Skeletal muscle tissue (tissue), 3 donors: ENCODE measurements at regions not wholly inside any gene's neighbourhood (a gene's known extent, or its start where the extent isn't known, plus 50 kb on each side); places are given as distances from the start of the nearest gene placed in this dataset.

Experiments
- H3K27ac ChIP-seq: one replicate; pipeline ENCODE4 v1.7.0; 2013; ENCODE audit warnings: mild to moderate bottlenecking, low read depth, low read length, inconsistent platforms
- H3K27me3 ChIP-seq, 3 donors: one replicate each; pipeline ENCODE4 v1.7.0; 2013; ENCODE audit warnings: low read length in 3 of 3; ENCODE audit not compliant: control insufficient read depth in 3 of 3, insufficient read depth in 3 of 3
- H3K36me3 ChIP-seq, 3 donors: one replicate each; pipeline ENCODE4 v1.7.0; 2013; ENCODE audit warnings: low read length in 3 of 3; ENCODE audit not compliant: control insufficient read depth in 3 of 3, insufficient read depth in 3 of 3
- H3K4me1 ChIP-seq, 3 donors: one replicate each; pipeline ENCODE4 v1.7.0; 2013; ENCODE audit warnings: low read length in 3 of 3, mild to moderate bottlenecking in 3 of 3; ENCODE audit not compliant: control insufficient read depth in 3 of 3, insufficient read depth in 3 of 3
- H3K4me3 ChIP-seq, 3 donors: one replicate each; pipeline ENCODE4 v1.7.0; 2013; ENCODE audit warnings: low read length in 3 of 3
- H3K9ac ChIP-seq, 3 donors: one replicate each; pipeline ENCODE4 v1.7.0; 2013; ENCODE audit warnings: low read length in 3 of 3, mild to moderate bottlenecking in 3 of 3, moderate library complexity in 2 of 3, low read depth in 1 of 3
- H3K9me3 ChIP-seq, 3 donors: one replicate each; pipeline ENCODE4 v1.7.0; 2013; ENCODE audit warnings: low read length in 3 of 3; ENCODE audit not compliant: control insufficient read depth in 3 of 3
- donor health status: Osteomylitis.

- H3K4me3 ChIP-seq: no peak overlapping the region
- no peaks in the 10 kb centered on the region for H3K36me3 ChIP-seq
- no peak overlapping the region for H3K27ac ChIP-seq
- peaks cover 0 to 5% (median 3%) of the 10 kb centered on the region in 3 donors for H3K4me1 ChIP-seq
- H3K9me3 ChIP-seq: no peaks in the 10 kb centered on the region
- H3K27me3 ChIP-seq: no peaks in the 10 kb centered on the region
- no peak overlapping the region for H3K9ac ChIP-seq
These were observed 56.7 kb upstream of the IRF2 start for GRCh38 chr4:184531008-184531407.

DNA sequence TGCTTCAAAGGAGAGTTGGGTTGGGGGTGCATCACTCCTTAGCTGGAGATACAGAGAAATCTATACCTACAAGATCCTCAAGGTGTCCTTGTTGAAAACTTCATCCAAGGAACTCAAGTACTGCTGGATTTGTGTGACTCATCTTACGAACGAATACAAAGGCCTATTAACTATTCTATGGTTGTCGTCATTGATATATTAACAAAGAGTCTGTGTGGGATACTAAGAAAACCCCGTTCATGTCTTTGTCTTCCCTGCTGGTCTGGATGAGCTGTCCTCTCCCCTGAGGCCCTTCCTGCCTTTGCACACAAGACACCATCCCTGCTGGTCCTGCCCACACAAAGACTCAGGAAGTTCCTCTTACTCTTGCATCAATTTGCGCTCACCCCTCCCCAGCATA, 54.9 kb upstream of the IRF2 start:
- H3K9me3 ChIP-seq: no peaks in the 10 kb centered on the region
- no peak overlapping the region for H3K4me3 ChIP-seq
- H3K9ac ChIP-seq: no peak overlapping the region
- no peak overlapping the region for H3K27ac ChIP-seq
- no peaks in the 10 kb centered on the region for H3K27me3 ChIP-seq
- no peaks in the 10 kb centered on the region for H3K4me1 ChIP-seq
- H3K36me3 ChIP-seq: no peaks in the 10 kb centered on the region

DNA sequence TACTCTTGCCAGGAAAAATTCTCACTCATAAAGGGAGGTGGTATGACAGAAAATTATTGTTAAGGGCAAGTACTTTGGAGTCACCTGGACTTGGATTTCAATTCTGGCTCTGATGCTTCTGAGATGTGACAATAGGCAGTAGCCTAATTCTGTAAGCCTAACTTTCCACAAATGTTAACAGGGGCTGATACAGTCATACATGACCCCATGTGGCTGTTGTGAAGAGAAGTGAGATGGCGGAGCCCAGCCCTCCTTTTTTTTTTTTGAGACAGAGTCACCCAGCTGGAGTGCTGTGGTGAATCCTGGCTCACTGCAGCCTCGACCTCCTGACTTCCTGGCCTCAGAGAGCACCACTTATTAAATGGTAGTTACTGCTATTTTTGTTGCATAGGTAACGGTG, 54.4 kb upstream of the IRF2 start:
- Histone ChIP-seq H3K27ac (no peak overlapping the region), H3K4me3 (no peak overlapping the region), H3K36me3 (no peaks in the 10 kb centered on the region), H3K9ac (no peak overlapping the region), H3K27me3 (no peaks in the 10 kb centered on the region), H3K9me3 (no peaks in the 10 kb centered on the region), H3K4me1 (no peaks in the 10 kb centered on the region)

DNA sequence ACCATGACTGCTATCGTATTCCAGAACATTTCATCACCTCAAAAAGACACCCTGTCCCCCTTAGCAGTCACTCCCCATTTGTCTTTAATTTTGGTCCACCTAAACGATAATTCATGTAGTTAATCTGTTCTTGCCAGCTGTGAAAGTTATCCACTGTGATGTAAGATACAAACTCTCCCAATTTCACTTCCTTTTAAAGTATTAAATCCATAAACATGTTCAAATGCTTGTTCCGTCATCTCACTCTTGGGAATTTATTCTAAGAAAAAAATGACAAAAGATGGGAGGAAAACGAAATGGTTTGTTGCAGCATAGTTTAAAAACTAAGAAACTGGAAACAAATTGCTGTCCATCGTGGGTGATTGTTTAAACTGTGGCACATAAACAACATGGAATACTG, 53.7 kb upstream of the IRF2 start:
- H3K4me1 ChIP-seq: no peaks in the 10 kb centered on the region
- no peaks in the 10 kb centered on the region for H3K36me3 ChIP-seq
- H3K9me3 ChIP-seq: no peaks in the 10 kb centered on the region
- no peaks in the 10 kb centered on the region for H3K27me3 ChIP-seq
- no peak overlapping the region for H3K9ac ChIP-seq
- H3K4me3 ChIP-seq: no peak overlapping the region
- H3K27ac ChIP-seq: no peak overlapping the region

- H3K9ac ChIP-seq: no peak overlapping the region
- H3K27ac ChIP-seq: no peak overlapping the region
- H3K4me1 ChIP-seq: no peaks in the 10 kb centered on the region
- H3K9me3 ChIP-seq: no peaks in the 10 kb centered on the region
- no peaks in the 10 kb centered on the region for H3K27me3 ChIP-seq
- no peak overlapping the region for H3K4me3 ChIP-seq
- H3K36me3 ChIP-seq: no peaks in the 10 kb centered on the region
These were observed 51.9 kb upstream of the IRF2 start for GRCh38 chr4:184526228-184526627.
